Stimulated activated CD4-positive, alpha-beta T cell treated with anti-CD3 and anti-CD28 coated beads, Interleukin-1b, Interleukin-23, amount 100 ng/mL, for 24 hours (primary cell): ENCODE measurements at regions not wholly inside any gene's neighbourhood (a gene's known extent, or its start where the extent isn't known, plus 50 kb on each side); places are given as distances from the start of the nearest gene placed in this dataset.
"Not testable (repeated sequence)": the region's sequence is repeated elsewhere in the genome, so short reads cannot be mapped to it uniquely, and the experiment has no call there.

ENCODE experiments used
- DNase-seq, 4 experiments: peaks; one replicate each; pipeline ENCODE4 v3.0.0-alpha.2; 2020; ENCODE audit warnings: low read depth in 4 of 4, low spot score in 1 of 4

DNA sequence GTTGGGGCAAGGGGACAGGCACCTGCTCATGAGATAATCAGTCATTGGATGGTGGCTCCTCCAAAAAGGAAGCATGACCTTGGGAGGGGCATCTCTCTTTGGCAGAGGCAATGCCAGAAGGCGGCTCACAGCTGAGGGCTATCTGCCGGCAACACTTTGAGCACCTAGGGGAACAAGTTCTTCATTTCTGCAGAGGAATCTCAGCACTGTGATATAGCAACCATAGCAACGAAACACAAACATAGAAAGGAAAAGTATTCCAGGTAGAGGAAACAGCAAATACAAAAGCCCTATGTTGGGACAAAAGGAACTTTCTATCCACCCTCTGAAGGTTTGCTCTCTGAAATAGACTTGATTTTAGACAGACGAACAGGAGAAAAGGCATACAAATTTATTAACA is 89.1 kb upstream of the NEDD4L start:
- DNase-seq, result no peak

DNA sequence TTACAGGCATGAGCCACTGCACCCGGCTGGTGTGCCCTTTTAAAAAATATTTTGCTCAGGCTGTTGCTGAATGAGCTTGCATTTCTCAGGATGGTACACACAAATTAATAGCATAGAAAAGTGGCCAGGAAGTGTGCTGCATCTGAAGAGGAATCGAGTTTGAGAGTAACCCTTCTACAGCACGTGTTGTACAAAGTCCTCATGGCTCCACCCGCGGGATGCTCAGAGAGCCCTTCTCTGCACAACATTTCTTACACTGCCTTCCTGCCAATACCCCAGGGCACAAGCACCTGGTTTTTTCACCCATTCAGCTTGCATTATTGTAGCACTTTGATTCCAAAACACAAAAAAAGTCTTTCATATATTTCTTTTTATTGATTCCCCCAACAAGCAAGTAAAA is 90.1 kb upstream of the NEDD4L start:
- DNase-seq, result no peak

DNA sequence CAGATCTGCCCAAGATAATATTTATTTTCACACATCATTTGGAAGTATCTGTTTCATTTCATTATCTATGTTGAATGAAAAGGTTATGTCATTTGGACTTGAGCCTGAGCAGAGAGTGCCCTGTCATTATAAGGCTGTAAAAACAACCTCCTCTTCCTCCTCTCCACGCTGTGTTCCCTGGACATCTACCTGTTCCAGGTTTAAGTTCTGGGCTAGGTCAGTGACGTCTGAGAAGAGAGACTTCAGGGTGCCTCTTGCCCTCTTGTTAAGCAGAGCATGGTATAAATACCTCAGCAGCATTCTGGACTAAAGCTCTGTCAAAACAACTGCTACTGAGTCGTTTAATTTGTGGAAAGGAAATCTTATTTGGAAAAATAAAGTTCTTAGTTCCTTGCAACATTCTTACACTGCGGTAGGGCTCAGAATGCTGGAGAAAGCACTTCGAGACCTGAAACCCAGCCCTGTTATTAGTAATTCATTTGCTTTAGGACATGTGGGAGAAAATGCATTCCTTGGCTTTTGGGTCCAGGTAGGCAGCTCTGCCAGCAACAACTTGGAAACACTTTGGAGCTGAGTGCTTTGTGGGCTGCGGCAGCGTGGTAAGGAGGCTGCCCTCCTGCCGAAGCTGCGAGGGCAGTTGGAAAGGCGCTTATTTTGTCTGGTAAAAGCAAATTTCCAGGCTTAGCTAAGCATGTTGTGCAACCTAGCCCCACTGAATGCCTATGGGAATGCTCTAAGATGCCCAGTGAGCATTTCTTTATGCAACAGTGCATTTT is 91.8 kb upstream of the NEDD4L start:
- DNase-seq, result no peak

DNA sequence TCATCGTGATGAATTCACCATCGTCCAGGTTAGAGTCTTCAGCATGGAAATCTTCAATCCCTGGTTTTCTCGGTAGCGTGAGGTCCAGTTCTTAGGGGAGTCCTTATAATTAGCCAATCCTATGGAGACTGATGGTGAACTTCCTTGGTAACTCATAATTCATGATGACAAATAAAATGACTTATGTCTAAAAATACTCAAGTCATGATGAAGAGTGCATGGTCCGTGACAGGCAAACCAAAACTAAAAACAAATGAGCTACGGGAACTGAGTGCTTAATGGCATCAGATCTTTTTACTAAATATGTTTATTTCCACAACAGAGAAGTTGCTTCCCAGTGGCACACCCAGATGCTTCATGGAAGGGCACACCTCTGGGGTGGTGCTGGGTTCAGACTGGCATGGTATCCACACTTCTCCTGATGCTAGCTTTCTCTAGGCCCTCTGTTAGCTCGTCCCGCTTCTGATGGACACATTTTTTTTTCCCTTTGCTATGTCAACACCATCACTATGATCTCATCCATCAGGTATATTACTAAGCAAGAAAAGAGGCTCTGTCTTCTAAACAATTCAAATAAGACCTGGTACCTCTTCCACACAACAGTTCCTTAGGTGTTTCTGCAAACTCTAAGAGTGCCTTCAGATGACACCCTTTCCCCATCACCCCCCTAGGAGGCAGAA is 92.8 kb upstream of the NEDD4L start:
- DNase-seq, result no peak

DNA sequence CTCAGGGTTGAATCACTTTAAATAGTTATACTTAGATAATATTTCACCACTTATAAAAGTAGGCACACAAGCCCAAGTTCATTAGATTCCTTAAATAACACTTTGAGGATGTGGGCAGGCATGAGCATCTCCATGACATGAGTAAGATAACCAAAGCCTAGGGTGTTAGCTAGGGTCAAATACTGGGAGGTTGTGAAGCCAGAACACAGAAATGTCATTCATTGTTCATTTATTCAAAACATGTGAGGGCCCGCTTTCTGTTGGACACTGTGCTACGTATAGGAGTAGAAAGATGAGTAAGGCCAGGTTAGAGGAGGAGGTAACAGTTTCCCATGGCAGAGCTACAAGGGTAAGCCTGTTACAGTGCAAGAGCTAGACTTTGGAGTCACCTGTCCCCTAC is 93.5 kb upstream of the NEDD4L start:
- no peak for DNase-seq

DNA sequence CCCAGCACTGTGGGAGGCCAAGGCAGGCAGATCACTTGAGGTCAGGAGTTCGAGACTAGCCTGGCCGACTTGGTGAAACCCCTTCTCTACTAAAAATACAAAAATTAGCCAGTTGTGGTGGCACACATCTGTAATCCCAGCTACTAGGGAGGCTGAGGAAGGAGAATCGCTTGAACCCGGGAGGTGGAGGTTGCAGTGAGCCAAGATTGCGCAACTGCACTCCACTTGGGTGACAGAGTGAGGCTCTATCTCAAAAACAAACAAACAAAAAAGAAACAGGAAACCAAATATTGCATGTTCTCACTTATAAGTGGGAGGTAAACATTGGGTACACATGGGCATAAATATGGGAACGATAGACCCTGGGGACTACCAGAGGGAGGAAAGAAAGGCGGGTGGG is 94.7 kb upstream of the NEDD4L start:
- DNase-seq, result not testable (repeated sequence)

DNA sequence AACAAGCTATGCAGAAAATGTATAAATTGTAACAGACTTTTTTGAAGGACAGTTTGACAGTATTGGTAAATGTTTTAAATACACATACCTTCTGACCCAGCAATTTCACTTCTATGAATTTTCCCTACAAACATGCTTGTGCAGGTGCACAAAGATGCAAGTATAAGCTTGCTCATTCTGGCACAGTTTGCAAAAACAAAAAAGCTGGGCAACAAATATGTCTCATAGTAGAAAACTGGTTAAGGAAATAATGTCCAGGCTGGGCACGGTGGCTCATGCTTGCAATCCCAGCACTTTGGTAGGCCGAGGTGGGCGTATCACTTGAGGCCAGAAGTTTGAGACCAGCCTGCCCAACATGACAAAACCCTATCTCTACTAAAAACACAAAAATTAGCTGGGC is 96.9 kb upstream of the NEDD4L start:
- no peak for DNase-seq

DNA sequence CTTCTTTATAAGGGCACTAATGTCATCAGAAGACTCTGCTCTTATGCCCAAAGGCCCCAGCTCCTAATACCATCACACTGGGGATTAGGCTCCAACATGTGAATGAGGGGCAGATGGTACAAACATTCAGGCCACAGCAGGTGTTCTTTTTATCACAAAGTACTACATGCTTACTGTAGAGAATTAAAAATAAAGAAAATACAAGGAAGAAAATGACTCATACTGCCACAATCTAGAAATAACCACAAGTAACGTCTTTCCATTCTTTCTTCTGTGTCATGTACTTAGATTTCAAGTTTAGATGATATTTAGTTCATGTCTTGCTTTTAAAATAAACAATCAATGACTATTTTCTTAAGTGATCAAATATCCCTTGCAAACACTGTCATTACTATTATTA is 100.3 kb upstream of the NEDD4L start:
- no peak for DNase-seq

DNA sequence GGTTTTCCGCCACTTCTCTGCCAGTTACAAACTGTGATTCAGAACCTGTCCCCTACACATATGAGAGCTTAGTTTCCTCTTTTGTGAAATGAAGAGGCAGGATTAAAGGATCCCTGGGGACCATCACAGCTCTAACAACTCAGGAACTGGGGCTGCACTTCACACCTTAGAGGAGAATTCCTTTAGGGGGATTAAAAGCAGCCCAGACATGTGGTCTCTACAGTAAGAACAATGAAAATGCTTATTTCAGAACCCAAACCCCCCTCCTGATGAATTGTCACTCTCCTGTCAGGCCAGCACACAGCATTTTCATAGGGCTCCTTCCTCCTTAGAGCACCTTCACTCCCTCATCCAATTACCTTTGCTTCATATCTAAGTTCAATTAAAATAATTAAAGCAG is 101.5 kb upstream of the NEDD4L start:
- no peak for DNase-seq

DNA sequence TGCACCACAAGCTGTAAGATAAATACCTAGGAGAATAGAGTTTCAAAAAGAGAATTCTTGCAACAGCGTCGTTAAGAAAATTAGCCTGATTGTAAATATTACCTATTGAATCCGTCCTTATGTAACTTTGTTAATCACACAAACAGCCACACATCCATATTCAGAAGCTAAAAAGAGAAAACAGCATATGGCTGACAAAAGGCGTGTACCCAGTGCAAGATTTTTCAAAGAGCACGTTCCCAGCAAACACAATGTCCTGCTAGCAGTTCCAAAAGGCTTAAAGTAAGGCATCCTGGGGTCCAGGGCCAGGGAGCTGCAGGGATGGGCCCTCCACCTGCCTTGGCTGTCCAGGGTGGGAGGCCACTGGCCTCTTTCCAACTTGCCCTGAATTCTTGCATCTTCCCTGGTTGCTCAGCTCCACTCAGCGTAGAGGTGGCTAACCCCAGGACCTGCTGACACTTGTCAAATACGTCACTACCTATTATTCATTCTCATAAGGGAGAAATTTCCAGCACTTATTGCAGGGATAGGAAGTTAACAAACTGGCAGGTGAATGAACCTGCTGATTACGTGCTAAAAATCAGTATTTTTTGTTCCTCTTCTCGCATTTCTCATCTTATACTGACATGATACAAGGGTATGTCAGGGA is 102.1 kb upstream of the NEDD4L start:
- no peak for DNase-seq

DNA sequence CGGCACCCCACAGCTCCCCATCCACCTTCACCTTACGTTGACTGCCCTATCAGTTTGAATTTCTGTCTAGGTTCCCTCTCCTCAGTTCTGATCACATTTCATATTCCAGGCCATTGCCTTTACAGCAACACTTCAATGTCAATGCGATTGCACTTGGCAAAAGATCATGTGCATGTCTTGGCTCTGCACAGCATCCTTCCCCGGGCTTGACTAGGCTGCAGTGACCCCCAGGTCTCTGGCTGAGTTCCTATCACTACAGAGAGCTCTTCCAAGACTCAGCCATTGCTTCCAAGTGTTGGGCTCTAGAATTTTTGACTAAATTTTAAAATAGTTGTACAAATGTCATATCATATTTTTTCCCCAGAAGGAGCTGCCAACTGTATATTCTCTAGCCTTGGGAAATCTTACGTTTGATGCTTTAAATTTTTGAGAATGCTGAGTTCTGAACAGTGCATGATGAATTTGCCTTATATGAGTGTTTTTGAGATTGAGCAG is 103.8 kb upstream of the NEDD4L start:
- no peak for DNase-seq

DNA sequence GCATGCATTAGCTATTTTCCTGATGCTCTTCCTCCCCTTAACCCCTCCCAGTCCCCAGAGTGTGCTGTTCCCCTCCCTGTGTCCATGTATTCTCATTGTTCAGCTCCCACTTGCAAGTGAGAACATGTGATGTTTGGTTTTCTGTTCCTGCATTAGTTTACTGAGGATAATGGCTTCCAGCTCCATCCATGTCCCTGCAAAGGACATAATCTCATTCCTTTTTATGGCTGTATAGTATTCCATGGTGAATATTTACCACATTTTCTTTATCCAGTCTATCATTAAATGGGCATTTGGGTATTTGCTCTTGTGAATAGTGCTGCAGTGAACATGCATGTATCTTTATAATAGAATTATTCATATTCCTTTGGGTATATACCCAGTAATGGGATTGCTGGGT is 109.7 kb upstream of the NEDD4L start:
- not testable (repeated sequence) for DNase-seq

DNA sequence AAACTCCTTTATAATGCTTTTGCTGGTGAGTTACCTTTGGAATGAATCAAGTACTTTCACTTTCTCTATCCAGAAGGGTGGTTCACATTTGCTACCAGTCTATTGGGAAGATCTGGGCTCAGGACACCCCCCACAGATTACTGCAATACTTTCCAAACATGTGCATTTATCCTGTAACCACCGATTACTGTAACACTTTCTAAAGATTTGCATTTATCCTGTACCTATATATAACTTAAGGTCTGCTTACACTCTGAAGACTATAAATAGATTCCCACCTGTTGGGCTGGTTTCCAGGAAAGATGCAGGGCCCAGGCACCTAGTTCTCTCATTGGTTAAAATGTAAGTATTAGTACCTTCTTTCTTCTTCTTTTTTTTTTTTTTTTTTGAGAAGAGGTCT is 113.0 kb upstream of the NEDD4L start:
- DNase-seq, result no peak

DNA sequence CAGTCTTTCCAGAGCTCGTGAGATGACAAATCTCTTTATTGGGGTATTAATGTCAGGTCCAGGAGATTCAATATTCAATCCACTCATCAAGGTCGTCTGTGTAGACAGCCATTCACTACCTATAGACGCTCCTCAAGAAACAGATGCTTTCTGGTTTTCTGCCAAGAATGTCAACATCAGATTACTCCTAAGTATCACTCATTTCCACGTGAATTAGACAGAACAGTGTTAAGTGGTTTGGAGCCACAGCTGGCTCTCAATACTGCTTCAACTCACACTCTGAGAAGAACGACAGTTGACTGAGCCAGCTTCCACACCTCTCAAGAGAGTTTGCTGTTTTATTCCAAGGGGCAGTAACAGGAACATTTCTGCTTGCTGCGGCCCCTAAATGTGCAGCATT is 113.5 kb upstream of the NEDD4L start:
- no peak for DNase-seq

DNA sequence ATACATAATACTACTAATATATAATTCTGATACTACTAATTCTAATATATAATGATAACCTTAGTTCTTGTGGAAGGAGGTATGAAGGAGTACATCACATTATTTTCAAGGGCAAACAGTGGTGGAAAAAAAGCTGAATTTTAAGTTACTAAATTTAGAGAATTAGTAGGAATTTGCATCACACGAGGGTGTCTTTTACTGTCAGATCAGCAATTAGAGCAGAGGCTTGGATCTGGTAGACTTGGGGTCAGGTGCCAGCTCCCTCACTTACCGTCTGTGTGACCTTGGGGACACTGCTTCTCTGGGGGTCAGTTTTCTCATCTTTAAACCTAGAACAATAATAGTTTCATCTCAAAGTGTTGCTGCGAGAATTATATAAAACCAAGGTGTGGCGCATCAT is 114.1 kb upstream of the NEDD4L start:
- DNase-seq, result no peak

DNA sequence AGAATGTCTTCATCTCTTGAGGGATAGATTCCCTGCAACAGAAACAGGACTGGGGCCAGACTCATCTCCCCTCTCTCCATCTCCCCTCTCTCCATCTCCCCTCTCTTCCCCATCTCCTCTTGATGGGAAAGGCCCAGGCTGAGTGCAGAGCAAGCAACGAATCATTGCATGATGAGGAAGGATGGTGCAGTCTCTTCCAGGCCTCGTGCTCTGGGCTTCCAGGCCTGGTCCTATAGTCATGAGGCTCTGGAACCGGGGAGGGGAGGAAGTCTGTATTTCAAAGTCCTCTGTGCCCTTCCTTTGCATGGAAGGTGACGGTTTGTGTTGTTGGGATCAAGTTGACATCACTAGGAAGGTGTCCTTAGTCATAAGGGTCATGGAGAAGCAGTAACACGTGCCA is 115.6 kb upstream of the NEDD4L start:
- DNase-seq, result no peak

DNA sequence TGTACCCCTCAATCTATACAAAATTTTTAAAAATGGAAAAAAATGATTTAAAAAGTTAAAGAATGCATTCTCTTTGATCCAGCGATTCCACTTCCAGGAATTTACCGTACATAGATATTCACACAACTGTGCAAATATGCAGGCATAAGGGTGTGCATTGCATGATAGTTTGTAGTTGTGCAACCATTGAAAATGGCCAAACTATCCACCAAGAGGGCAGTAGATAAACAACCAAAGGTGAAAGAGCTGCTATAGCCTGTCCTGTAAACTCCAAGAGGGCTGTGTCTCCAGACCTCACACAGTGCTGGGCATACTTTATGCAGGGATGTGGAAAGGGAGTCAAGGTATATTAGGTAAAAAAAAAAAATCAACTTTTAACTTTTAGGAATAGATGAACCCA is 116.5 kb upstream of the NEDD4L start:
- DNase-seq, result no peak

DNA sequence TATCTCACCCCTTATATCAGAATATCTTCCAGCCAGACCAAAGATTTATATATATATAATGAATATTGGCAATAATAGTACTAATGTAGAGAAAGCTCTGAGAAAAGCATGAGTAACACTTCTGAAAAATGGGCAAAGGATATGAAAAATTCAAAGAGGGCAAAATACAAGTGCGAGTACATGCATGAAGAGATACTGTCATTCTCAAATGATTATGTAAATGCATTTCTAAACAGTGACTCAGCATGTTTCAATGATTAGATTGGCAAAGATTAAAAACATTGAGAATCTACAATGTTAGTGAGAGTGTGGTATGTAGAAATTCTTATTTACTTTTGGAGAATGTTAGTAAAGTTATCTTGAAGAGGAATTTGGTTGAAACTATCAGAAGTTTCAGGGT is 118.3 kb upstream of the NEDD4L start:
- no peak for DNase-seq

DNA sequence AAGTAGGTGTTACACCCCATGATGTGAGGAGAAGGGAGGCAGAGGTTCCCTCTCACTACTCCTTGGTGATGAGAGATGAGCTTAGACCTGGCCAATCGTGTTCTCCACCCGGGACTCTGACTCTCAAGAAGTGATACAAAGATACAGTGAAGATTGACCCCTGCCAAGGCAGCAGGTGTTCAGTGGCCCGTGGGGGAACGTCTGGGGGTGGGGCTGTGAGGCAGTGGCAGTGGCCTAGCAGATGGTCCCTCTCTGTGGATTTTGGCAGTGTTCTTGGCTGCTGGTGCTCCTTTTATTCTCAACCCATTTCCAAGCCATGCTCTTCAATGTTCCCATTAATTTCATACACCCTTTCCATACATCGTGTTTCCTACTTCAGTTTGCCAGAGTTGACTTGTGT is 120.4 kb upstream of the NEDD4L start:
- DNase-seq, result no peak

DNA sequence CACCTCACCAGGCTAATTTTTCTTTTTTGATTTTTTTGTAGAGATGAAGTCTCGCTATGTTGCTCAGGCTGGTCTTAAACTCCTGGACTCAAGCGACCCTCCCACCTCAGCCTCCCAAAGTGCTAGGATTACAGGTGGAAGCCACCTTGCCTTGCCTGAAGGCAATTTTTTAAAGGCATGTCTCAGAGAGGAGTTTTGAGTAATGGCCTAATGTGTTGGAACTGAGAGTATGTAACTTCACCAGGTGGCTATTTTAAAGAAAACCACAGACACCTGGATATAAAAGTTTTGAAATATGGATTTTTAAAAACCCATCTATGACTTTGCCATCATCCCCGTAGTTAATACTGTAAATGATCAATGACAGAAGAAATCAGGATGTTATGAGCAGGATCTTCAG is 119.8 kb upstream of the ATP8B1 start:
- no peak for DNase-seq

DNA sequence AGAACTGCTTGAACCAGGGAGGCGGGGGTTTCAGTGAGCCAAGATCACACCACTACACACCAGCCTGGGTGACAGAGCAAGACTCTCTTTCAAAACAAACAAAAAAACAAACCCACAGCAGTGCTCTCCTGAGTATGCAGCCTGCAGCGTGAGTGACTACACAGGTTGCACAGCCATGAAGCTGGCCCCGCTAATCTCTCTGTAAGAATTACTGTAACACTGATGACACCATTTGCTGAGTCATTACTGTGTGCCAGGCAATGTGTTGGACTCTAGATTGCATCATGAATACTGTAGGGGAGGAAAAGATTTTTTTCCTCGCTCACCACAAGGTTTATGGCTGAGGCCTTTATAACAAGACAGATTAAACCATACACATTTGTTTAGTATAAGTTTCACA is 118.6 kb upstream of the ATP8B1 start:
- DNase-seq, result no peak

DNA sequence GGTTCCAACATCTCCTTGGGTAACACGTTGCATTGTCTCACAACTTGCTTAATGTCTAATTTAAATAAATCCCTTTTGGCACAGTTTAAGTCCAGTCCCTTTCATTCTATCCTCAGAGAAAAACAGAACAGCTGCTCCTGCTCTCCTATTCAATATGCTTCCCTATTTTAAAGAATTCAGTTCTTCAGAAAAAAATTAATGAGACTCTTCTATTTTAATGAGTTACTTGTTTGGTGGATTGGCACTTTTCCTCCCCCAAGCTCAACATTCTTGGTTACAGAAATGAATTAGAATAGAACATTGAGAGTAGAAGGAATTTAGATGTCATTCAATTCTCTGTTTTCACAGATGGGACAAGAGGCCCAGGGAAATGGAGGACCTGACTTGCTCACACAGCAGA is 116.9 kb upstream of the ATP8B1 start:
- DNase-seq, result no peak
